Kidney epithelial cell (primary cell): ENCODE measurements at regions not wholly inside any gene's neighbourhood (a gene's known extent, or its start where the extent isn't known, plus 50 kb on each side); places are given as distances from the start of the nearest gene placed in this dataset.
"Not testable (repeated sequence)": the region's sequence is repeated elsewhere in the genome, so short reads cannot be mapped to it uniquely, and the experiment has no call there.

ENCODE experiments used
- DNase-seq: peaks from one replicate; pipeline ENCODE4 v3.0.0-alpha.2; 2010; ENCODE audit warnings: low read depth
- H3K27me3 ChIP-seq: 2 replicates; pipeline ENCODE4 v1.6.0; 2011; ENCODE audit warnings: low read length; ENCODE audit not compliant: control insufficient read depth, insufficient read depth
- H3K36me3 ChIP-seq: 2 replicates; pipeline ENCODE4 v1.5.1; 2011; ENCODE audit warnings: low read length; ENCODE audit not compliant: control insufficient read depth, insufficient read depth
- H3K4me3 ChIP-seq: 2 replicates; pipeline ENCODE4 v1.5.1; 2011; ENCODE audit warnings: low read depth, mild to moderate bottlenecking, control low read depth, low read length
- CTCF ChIP-seq: IDR thresholded peaks from 2 replicates; pipeline ENCODE4 v1.5.1; 2011; ENCODE audit warnings: mild to moderate bottlenecking, moderate library complexity, low read length, control low read depth, inconsistent platforms; ENCODE audit not compliant: insufficient read depth, poor library complexity, severe bottlenecking

- no peak for TF ChIP-seq CTCF
- no peak overlapping the region for H3K4me3 ChIP-seq
- no peak for DNase-seq
- no peaks in the 10 kb centered on the region for H3K36me3 ChIP-seq
- no peaks in the 10 kb centered on the region for H3K27me3 ChIP-seq
Measured at GRCh38 chr1:5125208-5125607, 470.8 kb downstream of the AJAP1 start.

- TF ChIP-seq CTCF = no peak
- no peak for DNase-seq
- Histone ChIP-seq H3K4me3 (no peak overlapping the region), H3K36me3 (no peaks in the 10 kb centered on the region), H3K27me3 (no peaks in the 10 kb centered on the region)
Measured at GRCh38 chr1:5120559-5120958, 466.1 kb downstream of the AJAP1 start.

- DNase-seq = no peak
- Histone ChIP-seq H3K4me3 (no peak overlapping the region), H3K36me3 (no peaks in the 10 kb centered on the region), H3K27me3 (no peaks in the 10 kb centered on the region)
- no peak for TF ChIP-seq CTCF
Measured at GRCh38 chr1:5119366-5120234, 465.2 kb downstream of the AJAP1 start.

GRCh38 chr1:5118771-5119170 is 464.4 kb downstream of the AJAP1 start:
- DNase-seq, H3K36me3 ChIP-seq, H3K4me3 ChIP-seq, H3K27me3 ChIP-seq: not testable (repeated sequence)

- DNase-seq, H3K27me3 ChIP-seq: not testable (repeated sequence)
Measured at GRCh38 chr1:5118292-5118691, 463.9 kb downstream of the AJAP1 start.

GRCh38 chr1:5111581-5111980 is 457.2 kb downstream of the AJAP1 start:
- Histone ChIP-seq H3K36me3 (no peaks in the 10 kb centered on the region), H3K27me3 (no peaks in the 10 kb centered on the region), H3K4me3 (no peak overlapping the region)
- no peak for TF ChIP-seq CTCF
- no peak for DNase-seq

More at GRCh38 chr1:5118292-5118691, 463.9 kb downstream of the AJAP1 start:
- not testable (repeated sequence) for H3K36me3 ChIP-seq, H3K4me3 ChIP-seq

GRCh38 chr1:5110508-5110907 is 456.1 kb downstream of the AJAP1 start:
- Histone ChIP-seq H3K36me3 (no peaks in the 10 kb centered on the region), H3K4me3 (no peak overlapping the region), H3K27me3 (no peaks in the 10 kb centered on the region)
- no peak for TF ChIP-seq CTCF
- DNase-seq = no peak
